ENCODE measurements at regions not wholly inside any gene's neighbourhood (a gene's known extent, or its start where the extent isn't known, plus 50 kb on each side); places are given as distances from the start of the nearest gene placed in this dataset.

DNA sequence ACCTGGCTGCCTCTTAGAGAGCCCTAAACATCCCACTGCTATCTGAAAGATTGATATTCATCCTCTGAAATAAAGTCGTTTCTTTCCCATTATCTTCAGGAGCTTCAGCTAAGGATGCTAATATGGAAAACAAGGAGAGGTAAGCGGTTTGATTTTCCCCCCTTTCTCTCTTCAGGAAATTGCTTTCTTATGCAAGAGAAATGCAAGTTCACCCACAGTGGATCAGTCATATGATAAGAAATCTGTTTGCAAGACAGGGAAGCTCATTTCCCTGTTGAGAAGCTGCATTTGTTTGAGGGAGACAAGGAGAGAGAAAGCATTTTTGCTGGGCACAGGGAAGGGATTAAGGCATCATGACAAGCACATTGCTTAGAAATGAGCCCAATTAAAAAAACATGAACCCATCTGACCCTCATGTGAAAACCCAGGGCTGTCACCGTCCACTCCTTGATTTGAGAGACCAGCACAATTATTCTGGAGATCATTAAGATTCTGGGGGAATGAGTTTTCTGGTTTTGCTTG lies 53.7 kb upstream of the BOD1 start:
- Histone ChIP-seq H3K4me2 (no peak overlapping the region), H3K27ac (no peak overlapping the region), H3K27me3 (no peaks in the 10 kb centered on the region), H3K4me3 (no peak overlapping the region), H3K79me2 (no peaks in the 10 kb centered on the region), H4K20me1 (ENCODE audit: insufficient read depth, poor library complexity, severe bottlenecking) (no peaks in the 10 kb centered on the region), H3K9me3 (ENCODE audit: low read depth) (no peaks in the 10 kb centered on the region), H3K36me3 (replicated peaks; ENCODE audit: insufficient read depth, low read depth) (no peaks in the 10 kb centered on the region), H2AFZ (no peak overlapping the region), H3K9me2 (replicated peaks; ENCODE audit: insufficient read depth) (no peaks in the 10 kb centered on the region), H3K4me1 (ENCODE audit: insufficient read depth) (peaks cover 21% of the 10 kb centered on the region)
- 54% methylated on average over 3 of the region's 3 CpGs for WGBS (ENCODE audit: low lambda C conversion rate, missing lambda C conversion rate)
- TF ChIP-seq EZH2phosphoT487 (IDR thresholded peaks at IDR 0.05; ENCODE audit: low read depth, severe bottlenecking, unreplicated experiment) (no peak), EZH2 (IDR thresholded peaks at IDR 0.05; ENCODE audit: borderline replicate concordance) (no peak)
- TF ChIP-seq, protein P1, sequence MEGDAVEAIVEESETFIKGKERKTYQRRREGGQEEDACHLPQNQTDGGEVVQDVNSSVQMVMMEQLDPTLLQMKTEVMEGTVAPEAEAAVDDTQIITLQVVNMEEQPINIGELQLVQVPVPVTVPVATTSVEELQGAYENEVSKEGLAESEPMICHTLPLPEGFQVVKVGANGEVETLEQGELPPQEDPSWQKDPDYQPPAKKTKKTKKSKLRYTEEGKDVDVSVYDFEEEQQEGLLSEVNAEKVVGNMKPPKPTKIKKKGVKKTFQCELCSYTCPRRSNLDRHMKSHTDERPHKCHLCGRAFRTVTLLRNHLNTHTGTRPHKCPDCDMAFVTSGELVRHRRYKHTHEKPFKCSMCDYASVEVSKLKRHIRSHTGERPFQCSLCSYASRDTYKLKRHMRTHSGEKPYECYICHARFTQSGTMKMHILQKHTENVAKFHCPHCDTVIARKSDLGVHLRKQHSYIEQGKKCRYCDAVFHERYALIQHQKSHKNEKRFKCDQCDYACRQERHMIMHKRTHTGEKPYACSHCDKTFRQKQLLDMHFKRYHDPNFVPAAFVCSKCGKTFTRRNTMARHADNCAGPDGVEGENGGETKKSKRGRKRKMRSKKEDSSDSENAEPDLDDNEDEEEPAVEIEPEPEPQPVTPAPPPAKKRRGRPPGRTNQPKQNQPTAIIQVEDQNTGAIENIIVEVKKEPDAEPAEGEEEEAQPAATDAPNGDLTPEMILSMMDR (IDR thresholded peaks at IDR 0.05; ENCODE audit: poor library complexity), result no peak
- no peak for DNase-seq (ENCODE audit: low spot score)

DNA sequence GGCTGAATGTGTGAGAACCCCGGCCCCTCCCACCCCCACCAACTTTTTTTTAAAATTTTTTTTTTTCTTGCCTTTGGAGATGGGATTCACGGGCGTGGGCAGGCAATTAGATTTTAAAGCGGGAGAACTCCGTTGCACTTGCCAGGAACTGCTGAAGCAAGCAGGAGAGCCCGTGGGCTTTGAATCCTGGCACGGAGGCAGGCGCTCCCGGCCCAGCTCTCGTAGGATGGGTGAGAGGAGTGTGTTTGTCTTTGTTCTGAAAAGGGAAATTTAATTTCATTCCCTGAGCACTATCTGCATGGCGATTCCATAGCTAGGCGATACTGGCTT lies 54.3 kb upstream of the BOD1 start:
- peaks cover 21% of the 10 kb centered on the region for H3K4me1 ChIP-seq (ENCODE audit: insufficient read depth)
- DNase-seq (ENCODE audit: low spot score), result no peak
- H3K36me3 ChIP-seq (replicated peaks; ENCODE audit: insufficient read depth, low read depth), result no peaks in the 10 kb centered on the region
- no peaks in the 10 kb centered on the region for H3K79me2 ChIP-seq
- H2AFZ ChIP-seq, result no peak overlapping the region
- no peaks in the 10 kb centered on the region for H3K27me3 ChIP-seq
- H3K9me2 ChIP-seq (replicated peaks; ENCODE audit: insufficient read depth), result no peaks in the 10 kb centered on the region
- H3K4me2 ChIP-seq, result no peak overlapping the region
- no peak overlapping the region for H3K27ac ChIP-seq
- no peak for TF ChIP-seq EZH2 (IDR thresholded peaks at IDR 0.05; ENCODE audit: borderline replicate concordance)
- no peak for TF ChIP-seq EZH2phosphoT487 (IDR thresholded peaks at IDR 0.05; ENCODE audit: low read depth, severe bottlenecking, unreplicated experiment)
- H3K4me3 ChIP-seq, result no peak overlapping the region
- H4K20me1 ChIP-seq (ENCODE audit: insufficient read depth, poor library complexity, severe bottlenecking), result no peaks in the 10 kb centered on the region
- WGBS (ENCODE audit: low lambda C conversion rate, missing lambda C conversion rate), result 61% methylated on average over 12 of the region's 12 CpGs
- no peaks in the 10 kb centered on the region for H3K9me3 ChIP-seq (ENCODE audit: low read depth)

DNA sequence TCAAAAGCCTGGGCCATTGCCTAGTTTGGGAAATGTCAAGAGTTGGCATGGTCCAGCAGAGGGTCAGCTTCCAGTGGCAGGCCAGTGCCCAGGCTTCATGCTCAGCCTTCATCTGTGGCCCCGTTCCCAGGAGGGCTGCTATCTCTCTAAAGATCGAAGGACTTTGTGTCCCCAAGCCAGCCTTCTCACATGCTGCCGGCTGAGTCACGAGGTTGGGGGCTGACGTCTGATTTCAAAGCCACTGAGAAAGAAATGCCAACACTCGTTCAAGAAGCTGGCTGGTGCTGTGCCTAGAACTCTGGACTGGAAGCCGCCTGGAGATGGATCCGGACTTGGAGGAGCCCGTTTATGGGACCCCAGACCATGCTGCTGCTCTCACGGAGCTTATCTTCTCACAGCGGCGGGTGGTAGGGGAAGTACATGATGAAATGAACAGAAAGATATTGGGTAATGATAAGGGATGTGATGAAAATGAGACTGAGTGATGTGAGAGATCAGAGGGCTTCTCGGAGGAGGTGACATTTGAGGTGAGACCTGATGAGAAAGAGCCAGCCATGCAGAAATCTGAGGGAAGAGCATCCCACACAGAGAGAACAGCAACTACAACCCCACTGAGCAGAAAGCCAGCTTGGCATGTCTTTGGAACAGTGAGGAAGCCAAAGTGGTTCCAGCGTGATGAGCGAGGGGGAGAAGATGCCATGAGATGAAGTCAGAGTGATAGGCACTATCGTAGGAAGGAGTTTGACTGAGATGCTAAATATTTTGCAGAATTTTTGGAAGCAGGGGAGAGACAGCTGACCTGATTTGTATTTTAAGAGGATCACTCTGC lies 54.9 kb upstream of the BOD1 start:
- H3K27ac ChIP-seq, result no peak overlapping the region
- 75% methylated on average over 16 of the region's 16 CpGs for WGBS (ENCODE audit: low lambda C conversion rate, missing lambda C conversion rate)
- H3K4me1 ChIP-seq (ENCODE audit: insufficient read depth), result peaks cover 21% of the 10 kb centered on the region
- H3K79me2 ChIP-seq, result no peaks in the 10 kb centered on the region
- no peaks in the 10 kb centered on the region for H3K9me2 ChIP-seq (replicated peaks; ENCODE audit: insufficient read depth)
- no peaks in the 10 kb centered on the region for H4K20me1 ChIP-seq (ENCODE audit: insufficient read depth, poor library complexity, severe bottlenecking)
- no peak overlapping the region for H3K4me3 ChIP-seq
- no peak overlapping the region for H3K4me2 ChIP-seq
- no peaks in the 10 kb centered on the region for H3K36me3 ChIP-seq (replicated peaks; ENCODE audit: insufficient read depth, low read depth)
- no peak for TF ChIP-seq EZH2phosphoT487 (IDR thresholded peaks at IDR 0.05; ENCODE audit: low read depth, severe bottlenecking, unreplicated experiment)
- TF ChIP-seq EZH2 (IDR thresholded peaks at IDR 0.05; ENCODE audit: borderline replicate concordance), result no peak
- TF ChIP-seq, protein P1 (IDR thresholded peaks at IDR 0.05; ENCODE audit: poor library complexity), result no peak
- no peak overlapping the region for H2AFZ ChIP-seq
- no peaks in the 10 kb centered on the region for H3K9me3 ChIP-seq (ENCODE audit: low read depth)
- H3K27me3 ChIP-seq, result no peaks in the 10 kb centered on the region
- DNase-seq (ENCODE audit: low spot score), result peak; percentile 40

DNA sequence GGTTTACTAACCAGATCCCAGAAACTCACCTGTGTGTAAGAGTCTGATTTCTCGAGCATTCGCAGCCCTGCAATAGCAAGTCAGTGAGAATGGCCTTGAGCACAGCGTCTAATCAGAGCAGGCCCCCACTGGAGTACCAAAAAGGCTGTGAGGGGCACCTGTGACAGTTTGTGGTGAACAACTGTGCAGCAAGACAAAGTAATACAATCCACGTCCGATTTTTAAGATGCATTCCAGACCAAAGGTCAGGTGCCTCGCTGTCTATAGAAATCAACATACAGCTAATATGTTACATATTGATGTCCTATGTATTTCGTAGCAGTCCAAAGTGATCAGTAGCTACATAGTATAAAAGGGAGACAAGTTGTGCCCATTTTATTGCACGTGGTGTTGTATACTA lies 55.7 kb upstream of the BOD1 start:
- H3K9me2 ChIP-seq (replicated peaks; ENCODE audit: insufficient read depth), result no peaks in the 10 kb centered on the region
- 78% methylated on average over 8 of the region's 8 CpGs for WGBS (ENCODE audit: low lambda C conversion rate, missing lambda C conversion rate)
- no peaks in the 10 kb centered on the region for H3K36me3 ChIP-seq (replicated peaks; ENCODE audit: insufficient read depth, low read depth)
- no peak overlapping the region for H3K4me3 ChIP-seq
- H4K20me1 ChIP-seq (ENCODE audit: insufficient read depth, poor library complexity, severe bottlenecking), result no peaks in the 10 kb centered on the region
- no peak for TF ChIP-seq EZH2phosphoT487 (IDR thresholded peaks at IDR 0.05; ENCODE audit: low read depth, severe bottlenecking, unreplicated experiment)
- no peak for TF ChIP-seq EZH2 (IDR thresholded peaks at IDR 0.05; ENCODE audit: borderline replicate concordance)
- TF ChIP-seq, protein P1 (IDR thresholded peaks at IDR 0.05; ENCODE audit: poor library complexity), result no peak
- H2AFZ ChIP-seq, result no peak overlapping the region
- H3K27ac ChIP-seq, result no peak overlapping the region
- no peaks in the 10 kb centered on the region for H3K9me3 ChIP-seq (ENCODE audit: low read depth)
- no peaks in the 10 kb centered on the region for H3K79me2 ChIP-seq
- H3K4me2 ChIP-seq, result no peak overlapping the region
- DNase-seq (ENCODE audit: low spot score), result no peak
- H3K4me1 ChIP-seq (ENCODE audit: insufficient read depth), result peaks cover 21% of the 10 kb centered on the region
- no peaks in the 10 kb centered on the region for H3K27me3 ChIP-seq

Data from hepatocyte (in vitro differentiated cells).